ENCODE measurements at regions not wholly inside any gene's neighbourhood (a gene's known extent, or its start where the extent isn't known, plus 50 kb on each side); places are given as distances from the start of the nearest gene placed in this dataset.
"Not testable (repeated sequence)": the region's sequence is repeated elsewhere in the genome, so short reads cannot be mapped to it uniquely, and the experiment has no call there.

DNA sequence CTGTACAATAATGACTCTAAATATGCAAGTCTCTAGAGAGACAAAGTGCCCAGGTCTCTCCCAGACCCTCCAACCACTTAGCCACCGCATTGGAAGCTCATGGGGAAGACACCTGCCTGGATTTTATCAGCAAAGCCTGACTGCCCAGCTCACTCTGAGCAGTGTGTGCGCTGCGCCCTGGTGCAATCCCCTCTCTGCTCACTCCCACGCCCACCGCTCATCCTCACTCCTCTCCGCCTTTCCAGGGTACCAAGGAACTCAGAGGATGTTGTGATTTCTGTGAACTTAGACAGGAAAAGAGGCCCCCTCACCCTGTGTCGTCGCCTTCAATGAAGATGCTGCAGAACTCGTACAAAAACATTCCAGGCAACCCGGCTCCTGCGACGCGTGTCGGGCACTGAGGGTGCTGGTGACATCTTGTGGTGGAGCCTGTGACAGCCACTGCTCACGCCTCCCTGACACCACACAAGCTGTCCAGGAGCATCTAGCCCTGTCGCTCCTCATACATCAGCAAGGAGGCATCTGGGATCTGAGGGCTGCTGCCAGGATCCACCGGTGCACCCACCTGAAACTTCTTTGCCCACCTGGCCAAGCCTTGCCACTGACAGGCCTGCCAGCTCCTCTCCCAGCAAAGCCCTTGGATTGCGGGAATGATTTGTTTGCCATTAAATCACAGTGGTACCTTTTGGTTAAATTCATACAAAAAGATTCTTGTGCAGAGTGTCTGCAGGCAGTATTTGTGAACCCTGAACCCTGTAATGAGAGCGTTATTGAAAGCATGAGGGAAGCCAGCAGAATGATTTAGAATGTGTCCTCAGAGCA is 220.4 kb downstream of the ZNF516 start:
- ATAC-seq (ENCODE audit: poor library complexity), result no peak
- ChIA-PET CTCF (no interaction called here), POLR2A (no interaction called here)
- peaks cover 18% of the 10 kb centered on the region for H3K27me3 Mint-ChIP-seq
- DNase-seq, result no peak
- no peaks in the 10 kb centered on the region for H3K9me3 ChIP-seq (ENCODE audit: control insufficient read depth in 1 of 2, insufficient read depth in 1 of 2, low read length in 2 of 2)
- no peak overlapping the region for H3K4me3 ChIP-seq (ENCODE audit: low read length)
- intact Hi-C loops (cut with DNase I, micrococcal nuclease), result no loop called here
- H3K9me3 Mint-ChIP-seq, result no peaks in the 10 kb centered on the region
- no peaks in the 10 kb centered on the region for H3K36me3 Mint-ChIP-seq (ENCODE audit: low read depth)
- H3K4me1 Mint-ChIP-seq (ENCODE audit: low read depth), result no peaks in the 10 kb centered on the region
- no peaks in the 10 kb centered on the region for H3K36me3 ChIP-seq (ENCODE audit: insufficient read depth, low read length)
- H3K27ac Mint-ChIP-seq, result no peak overlapping the region
- H3K27me3 ChIP-seq (ENCODE audit: control insufficient read depth in 1 of 2, insufficient read depth in 2 of 2, low read length in 2 of 2), result peaks cover 0 to 5% of the 10 kb centered on the region in 2 experiments
- H3K4me3 Mint-ChIP-seq, result no peak overlapping the region
- no peaks in the 10 kb centered on the region for H3K4me1 ChIP-seq (ENCODE audit: insufficient read depth, low read length)
- H3K27ac ChIP-seq (ENCODE audit: low read depth in 1 of 2, low read length in 2 of 2), result no peak overlapping the region
- TF ChIP-seq, protein P1, sequence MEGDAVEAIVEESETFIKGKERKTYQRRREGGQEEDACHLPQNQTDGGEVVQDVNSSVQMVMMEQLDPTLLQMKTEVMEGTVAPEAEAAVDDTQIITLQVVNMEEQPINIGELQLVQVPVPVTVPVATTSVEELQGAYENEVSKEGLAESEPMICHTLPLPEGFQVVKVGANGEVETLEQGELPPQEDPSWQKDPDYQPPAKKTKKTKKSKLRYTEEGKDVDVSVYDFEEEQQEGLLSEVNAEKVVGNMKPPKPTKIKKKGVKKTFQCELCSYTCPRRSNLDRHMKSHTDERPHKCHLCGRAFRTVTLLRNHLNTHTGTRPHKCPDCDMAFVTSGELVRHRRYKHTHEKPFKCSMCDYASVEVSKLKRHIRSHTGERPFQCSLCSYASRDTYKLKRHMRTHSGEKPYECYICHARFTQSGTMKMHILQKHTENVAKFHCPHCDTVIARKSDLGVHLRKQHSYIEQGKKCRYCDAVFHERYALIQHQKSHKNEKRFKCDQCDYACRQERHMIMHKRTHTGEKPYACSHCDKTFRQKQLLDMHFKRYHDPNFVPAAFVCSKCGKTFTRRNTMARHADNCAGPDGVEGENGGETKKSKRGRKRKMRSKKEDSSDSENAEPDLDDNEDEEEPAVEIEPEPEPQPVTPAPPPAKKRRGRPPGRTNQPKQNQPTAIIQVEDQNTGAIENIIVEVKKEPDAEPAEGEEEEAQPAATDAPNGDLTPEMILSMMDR (IDR thresholded peaks at IDR 0.05), result no peak

DNA sequence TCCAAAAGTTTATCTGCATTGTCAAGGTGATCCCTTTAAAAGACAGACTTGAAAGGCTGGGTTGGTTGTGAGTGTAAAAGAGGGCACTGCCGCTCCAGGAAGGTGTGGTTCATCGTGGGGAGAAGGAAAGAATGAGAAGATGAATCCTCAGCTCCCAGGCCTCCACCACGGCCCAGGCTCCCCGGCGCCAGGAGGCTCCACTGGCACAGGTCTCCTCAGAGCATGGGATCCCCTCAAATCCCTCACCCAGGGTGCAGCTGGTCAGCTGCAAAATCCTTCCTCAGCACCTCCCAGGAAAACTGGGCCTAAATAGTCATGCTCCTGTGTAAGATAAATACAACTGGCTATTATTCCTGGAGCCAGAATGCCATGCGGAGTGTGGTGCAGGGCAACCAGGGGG is 221.1 kb downstream of the ZNF516 start:
- peaks cover 19% of the 10 kb centered on the region for H3K27me3 Mint-ChIP-seq
- CTCF ChIA-PET, result no interaction called here
- TF ChIP-seq, protein P1 (IDR thresholded peaks at IDR 0.05), result no peak
- no peaks in the 10 kb centered on the region for H3K9me3 Mint-ChIP-seq
- Histone ChIP-seq H3K9me3 (ENCODE audit: control insufficient read depth in 1 of 2, insufficient read depth in 1 of 2, low read length in 2 of 2) (no peaks in the 10 kb centered on the region), H3K36me3 (ENCODE audit: insufficient read depth, low read length) (no peaks in the 10 kb centered on the region), H3K27ac (ENCODE audit: low read depth in 1 of 2, low read length in 2 of 2) (no peak overlapping the region), H3K27me3 (ENCODE audit: control insufficient read depth in 1 of 2, insufficient read depth in 2 of 2, low read length in 2 of 2) (peaks cover 0 to 5% of the 10 kb centered on the region in 2 experiments), H3K4me3 (ENCODE audit: low read length) (no peak overlapping the region), H3K4me1 (ENCODE audit: insufficient read depth, low read length) (no peaks in the 10 kb centered on the region)
- H3K27ac Mint-ChIP-seq, result no peak overlapping the region
- ATAC-seq (ENCODE audit: poor library complexity), result no peak
- H3K36me3 Mint-ChIP-seq (ENCODE audit: low read depth), result no peaks in the 10 kb centered on the region
- DNase-seq, result no peak
- H3K4me1 Mint-ChIP-seq (ENCODE audit: low read depth), result no peaks in the 10 kb centered on the region
- no peak overlapping the region for H3K4me3 Mint-ChIP-seq
- intact Hi-C loops (cut with DNase I, micrococcal nuclease), result no loop called here
- POLR2A ChIA-PET, result no interaction called here

DNA sequence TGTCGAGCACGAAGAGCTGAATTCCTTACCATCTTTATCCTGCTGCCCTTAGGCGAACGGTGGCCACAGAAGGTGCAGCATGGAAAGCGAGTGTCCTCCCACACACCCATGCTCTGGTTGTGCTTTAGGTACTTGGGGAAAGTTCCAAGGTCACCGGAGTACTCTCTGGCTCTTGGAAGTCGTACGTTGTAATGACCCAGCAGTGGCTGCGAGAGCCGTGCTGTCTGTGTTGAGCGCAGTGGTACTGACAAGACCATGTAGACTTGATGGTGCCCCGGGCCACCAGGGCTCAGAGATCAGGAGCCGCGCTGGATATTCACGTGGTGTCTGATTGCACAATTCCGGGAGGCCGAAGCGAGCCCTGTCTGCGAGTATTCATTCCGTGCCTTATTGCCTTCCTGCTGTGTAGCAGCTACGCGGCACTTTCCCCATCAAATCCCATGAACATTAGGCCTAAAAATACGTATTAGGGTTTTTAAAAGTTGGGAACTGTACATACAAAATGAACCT is 222.0 kb downstream of the ZNF516 start:
- H3K36me3 Mint-ChIP-seq (ENCODE audit: low read depth), result no peaks in the 10 kb centered on the region
- no peaks in the 10 kb centered on the region for H3K9me3 Mint-ChIP-seq
- no peak overlapping the region for H3K4me3 Mint-ChIP-seq
- no peaks in the 10 kb centered on the region for H3K4me1 Mint-ChIP-seq (ENCODE audit: low read depth)
- no peak overlapping the region for H3K4me3 ChIP-seq (ENCODE audit: low read length)
- ChIA-PET POLR2A (no interaction called here), CTCF (no interaction called here)
- TF ChIP-seq, protein P1 (IDR thresholded peaks at IDR 0.05), result no peak
- no peaks in the 10 kb centered on the region for H3K4me1 ChIP-seq (ENCODE audit: insufficient read depth, low read length)
- peaks cover 0 to 5% of the 10 kb centered on the region in 2 experiments for H3K27me3 ChIP-seq (ENCODE audit: control insufficient read depth in 1 of 2, insufficient read depth in 2 of 2, low read length in 2 of 2)
- H3K27ac ChIP-seq (ENCODE audit: low read depth in 1 of 2, low read length in 2 of 2), result no peak overlapping the region
- DNase-seq, result no peak
- no peaks in the 10 kb centered on the region for H3K36me3 ChIP-seq (ENCODE audit: insufficient read depth, low read length)
- no peak overlapping the region for H3K27ac Mint-ChIP-seq
- no peak for ATAC-seq (ENCODE audit: poor library complexity)
- H3K9me3 ChIP-seq (ENCODE audit: control insufficient read depth in 1 of 2, insufficient read depth in 1 of 2, low read length in 2 of 2), result no peaks in the 10 kb centered on the region
- intact Hi-C loops (cut with DNase I, micrococcal nuclease), result no loop called here
- H3K27me3 Mint-ChIP-seq, result peaks cover 19% of the 10 kb centered on the region

DNA sequence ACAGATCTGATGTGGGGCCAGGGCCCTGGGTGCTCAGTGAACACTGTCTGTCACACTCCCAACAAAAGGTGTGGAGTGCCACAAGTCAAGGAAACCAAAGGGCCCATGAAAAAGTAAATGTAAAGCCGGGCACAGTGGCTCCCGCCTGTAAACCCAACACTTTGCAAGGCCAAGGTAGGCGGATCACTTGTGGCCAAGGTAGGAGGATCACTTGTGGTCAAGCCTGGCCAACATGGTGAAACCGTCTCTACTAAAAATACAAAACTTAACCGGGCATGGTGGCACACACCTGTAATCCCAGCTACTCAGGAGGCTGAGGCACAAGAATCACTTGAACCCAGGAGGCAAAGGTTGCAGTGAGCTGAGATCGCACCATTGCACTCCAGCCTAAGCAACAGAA is 227.6 kb downstream of the ZNF516 start:
- H3K4me3 ChIP-seq (ENCODE audit: low read length); H3K4me3 Mint-ChIP-seq; H3K4me1 ChIP-seq (ENCODE audit: insufficient read depth, low read length); H3K36me3 ChIP-seq (ENCODE audit: insufficient read depth, low read length); H3K36me3 Mint-ChIP-seq (ENCODE audit: low read depth); H3K27ac Mint-ChIP-seq; H3K27ac ChIP-seq (ENCODE audit: low read depth in 1 of 2, low read length in 2 of 2); H3K27me3 ChIP-seq (ENCODE audit: control insufficient read depth in 1 of 2, insufficient read depth in 2 of 2, low read length in 2 of 2); H3K9me3 Mint-ChIP-seq; intact Hi-C loops (cut with DNase I, micrococcal nuclease); ATAC-seq (ENCODE audit: poor library complexity); H3K9me3 ChIP-seq (ENCODE audit: control insufficient read depth in 1 of 2, insufficient read depth in 1 of 2, low read length in 2 of 2); POLR2A ChIA-PET; H3K4me1 Mint-ChIP-seq (ENCODE audit: low read depth); CTCF ChIA-PET; DNase-seq: not testable (repeated sequence)
- peaks cover 12% of the 10 kb centered on the region for H3K27me3 Mint-ChIP-seq
